ENCODE measurements at regions not wholly inside any gene's neighbourhood (a gene's known extent, or its start where the extent isn't known, plus 50 kb on each side); places are given as distances from the start of the nearest gene placed in this dataset.
"Not testable (repeated sequence)": the region's sequence is repeated elsewhere in the genome, so short reads cannot be mapped to it uniquely, and the experiment has no call there.

DNA sequence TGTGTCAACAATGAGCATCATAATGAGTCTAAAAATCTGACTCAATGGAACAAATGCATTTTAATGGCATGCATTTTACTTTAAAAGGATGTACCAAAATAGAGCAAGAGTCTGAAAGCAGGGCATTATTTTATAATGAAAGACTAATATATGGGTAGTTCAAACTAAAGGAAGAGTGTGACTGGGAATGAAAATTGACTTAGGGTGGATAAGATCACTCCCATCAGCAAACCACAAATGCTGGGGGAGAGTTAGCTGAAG is 114.7 kb downstream of the SOX4 start:
- no peak for DNase-seq (ENCODE audit: low read depth in 2 of 2, low spot score in 1 of 2)

GRCh38 chr6:21710216-21710615 is 116.7 kb downstream of the SOX4 start:
- no peak for DNase-seq (ENCODE audit: low read depth in 2 of 2, low spot score in 1 of 2)

GRCh38 chr6:21710908-21711627 is 117.5 kb downstream of the SOX4 start:
- no peak for DNase-seq (ENCODE audit: low read depth in 2 of 2, low spot score in 1 of 2)

DNA sequence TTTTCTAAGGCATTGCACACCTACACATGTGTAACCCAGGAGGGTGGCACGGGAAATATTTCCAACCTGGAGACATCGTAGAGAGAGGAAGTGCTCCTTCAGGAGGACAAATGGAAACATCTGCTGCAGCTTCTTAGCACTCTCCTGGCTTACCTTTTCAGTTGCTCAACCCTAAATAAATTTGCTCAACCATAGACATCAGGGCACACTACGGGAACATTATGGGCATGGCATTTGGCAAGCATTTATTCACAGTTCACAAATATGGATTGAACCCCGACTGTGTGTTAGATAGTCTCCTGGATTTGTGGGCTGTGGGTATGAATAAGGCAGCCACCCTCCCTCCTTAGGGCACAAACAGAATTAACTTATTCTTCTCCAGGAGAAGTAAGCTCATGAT is 118.7 kb downstream of the SOX4 start:
- DNase-seq (ENCODE audit: low read depth in 2 of 2, low spot score in 1 of 2): no peak

DNA sequence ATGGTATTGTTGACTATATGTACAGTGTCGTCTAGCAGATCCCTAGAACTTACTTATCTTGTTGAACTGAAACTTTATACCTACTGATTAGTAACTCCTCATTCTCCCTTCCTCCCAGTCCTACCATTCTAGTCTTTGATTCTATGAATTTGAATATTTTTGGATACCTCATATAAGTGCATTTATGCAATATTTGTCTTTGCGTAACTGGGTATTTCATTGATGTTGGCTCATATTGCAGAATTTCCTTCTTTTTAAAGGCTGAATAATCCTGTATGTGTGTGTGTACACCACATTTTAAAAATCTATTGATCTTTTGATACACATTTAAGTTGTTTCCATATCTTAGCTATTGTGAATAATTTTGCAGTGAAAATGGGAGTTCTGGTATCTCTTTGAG is 119.9 kb downstream of the SOX4 start:
- no peak for DNase-seq (ENCODE audit: low read depth in 2 of 2, low spot score in 1 of 2)

DNA sequence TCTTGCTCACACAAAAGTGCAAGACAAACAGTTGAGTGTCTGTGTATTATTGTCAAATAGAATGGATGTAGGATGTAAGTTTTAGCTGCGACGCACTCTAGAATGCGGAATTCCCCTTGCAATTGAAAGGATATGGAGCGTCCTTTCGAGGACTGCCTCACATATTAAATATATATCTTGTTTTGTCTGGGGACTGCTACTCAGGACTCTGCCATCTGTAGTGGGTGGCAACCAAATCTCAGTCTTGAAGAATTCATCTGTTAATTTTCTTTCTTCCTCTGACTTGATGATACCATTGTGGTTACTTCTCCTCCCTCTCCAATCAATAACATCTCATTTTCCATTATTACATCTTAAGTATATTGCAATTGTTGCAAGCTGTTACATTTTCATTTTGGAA is 121.6 kb downstream of the SOX4 start:
- DNase-seq (ENCODE audit: low read depth in 2 of 2, low spot score in 1 of 2): no peak

- DNase-seq (ENCODE audit: low read depth in 2 of 2, low spot score in 1 of 2): no peak
Observed at GRCh38 chr6:21722510-21722909, 129.0 kb downstream of the SOX4 start.

- DNase-seq (ENCODE audit: low read depth in 2 of 2, low spot score in 1 of 2): no peak
Observed at GRCh38 chr6:21726676-21727075, 133.1 kb downstream of the SOX4 start.

- no peak for DNase-seq (ENCODE audit: low read depth in 2 of 2, low spot score in 1 of 2)
Observed at GRCh38 chr6:21728141-21728540, 134.6 kb downstream of the SOX4 start.

- no peak for DNase-seq (ENCODE audit: low read depth in 2 of 2, low spot score in 1 of 2)
Observed at GRCh38 chr6:21729431-21729830, 135.9 kb downstream of the SOX4 start.

GRCh38 chr6:21730533-21730932 is 137.0 kb downstream of the SOX4 start:
- DNase-seq (ENCODE audit: low read depth in 2 of 2, low spot score in 1 of 2): no peak

DNA sequence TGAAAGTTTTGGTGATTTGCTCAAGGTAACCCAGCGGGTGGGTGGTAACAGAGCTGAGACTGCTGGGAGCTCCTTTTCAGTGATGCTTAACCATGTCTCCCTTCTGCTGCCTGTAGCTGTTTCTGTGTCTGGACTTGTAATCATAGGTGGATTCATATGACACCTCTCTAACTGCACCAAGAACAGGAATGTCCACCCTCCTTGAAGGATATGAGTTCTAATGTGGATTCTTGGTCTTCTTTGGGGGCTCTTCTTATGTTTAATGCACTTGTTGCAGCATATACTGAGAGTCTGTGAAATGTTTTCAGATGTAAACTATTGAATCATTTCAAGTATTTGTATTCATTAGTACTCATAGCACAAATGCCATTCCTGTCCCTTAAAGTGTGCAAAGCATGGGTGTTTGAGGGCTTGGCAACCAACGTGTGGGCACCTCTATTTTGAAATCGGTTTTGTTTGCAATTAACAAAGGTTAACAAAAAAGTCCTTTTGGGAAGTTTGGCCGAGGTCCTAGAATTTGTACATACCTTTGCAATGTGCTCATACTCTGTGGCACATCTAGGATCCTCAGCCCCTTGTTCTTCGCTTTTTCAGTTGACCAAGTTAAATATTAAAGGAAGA is 138.0 kb downstream of the SOX4 start:
- DNase-seq (ENCODE audit: low read depth in 2 of 2, low spot score in 1 of 2): no peak

GRCh38 chr6:21732032-21732730 is 138.6 kb downstream of the SOX4 start:
- not testable (repeated sequence) for DNase-seq (ENCODE audit: low read depth in 2 of 2, low spot score in 1 of 2)

DNA sequence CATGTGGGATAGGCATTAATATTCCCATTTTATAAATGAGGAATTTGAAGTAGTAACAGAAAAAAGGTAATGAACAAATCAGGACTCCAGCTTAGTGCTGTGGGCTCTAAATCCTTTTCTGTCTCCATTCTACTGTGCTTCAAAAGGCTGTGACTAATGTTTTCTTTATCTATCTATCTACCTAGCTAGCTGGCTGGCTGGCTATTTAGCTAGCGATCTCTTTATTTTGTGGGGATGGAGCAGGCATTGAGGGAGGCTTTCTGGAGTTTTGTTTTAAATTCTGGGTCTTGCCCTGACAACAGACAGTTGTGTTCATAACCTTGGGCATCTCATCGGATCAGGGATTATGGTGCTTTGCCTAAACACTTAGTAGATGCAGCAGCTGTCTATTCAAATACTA is 139.2 kb downstream of the SOX4 start:
- DNase-seq (ENCODE audit: low read depth in 2 of 2, low spot score in 1 of 2): no peak

DNA sequence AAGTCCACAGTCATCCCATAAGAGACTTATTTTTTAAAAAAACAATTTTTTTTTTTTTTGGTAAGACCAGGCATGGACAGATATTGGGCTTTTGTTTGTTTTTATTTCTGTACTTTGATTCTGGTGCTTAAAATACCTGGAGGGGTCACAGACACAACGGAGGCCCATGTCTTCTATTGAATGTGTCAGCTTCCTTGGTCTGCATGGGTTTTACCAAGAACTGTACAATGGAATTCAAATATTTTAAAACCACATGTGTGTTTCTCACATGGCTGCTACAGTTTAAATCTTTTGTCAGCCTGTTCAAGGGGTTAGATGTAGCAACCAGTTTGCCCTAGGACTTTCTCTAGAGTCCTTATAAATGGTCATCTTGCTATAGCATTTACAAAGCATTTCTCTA is 139.8 kb downstream of the SOX4 start:
- no peak for DNase-seq (ENCODE audit: low read depth in 2 of 2, low spot score in 1 of 2)

- DNase-seq (ENCODE audit: low read depth in 2 of 2, low spot score in 1 of 2): no peak
Observed at GRCh38 chr6:21734204-21734603, 140.7 kb downstream of the SOX4 start.

DNA sequence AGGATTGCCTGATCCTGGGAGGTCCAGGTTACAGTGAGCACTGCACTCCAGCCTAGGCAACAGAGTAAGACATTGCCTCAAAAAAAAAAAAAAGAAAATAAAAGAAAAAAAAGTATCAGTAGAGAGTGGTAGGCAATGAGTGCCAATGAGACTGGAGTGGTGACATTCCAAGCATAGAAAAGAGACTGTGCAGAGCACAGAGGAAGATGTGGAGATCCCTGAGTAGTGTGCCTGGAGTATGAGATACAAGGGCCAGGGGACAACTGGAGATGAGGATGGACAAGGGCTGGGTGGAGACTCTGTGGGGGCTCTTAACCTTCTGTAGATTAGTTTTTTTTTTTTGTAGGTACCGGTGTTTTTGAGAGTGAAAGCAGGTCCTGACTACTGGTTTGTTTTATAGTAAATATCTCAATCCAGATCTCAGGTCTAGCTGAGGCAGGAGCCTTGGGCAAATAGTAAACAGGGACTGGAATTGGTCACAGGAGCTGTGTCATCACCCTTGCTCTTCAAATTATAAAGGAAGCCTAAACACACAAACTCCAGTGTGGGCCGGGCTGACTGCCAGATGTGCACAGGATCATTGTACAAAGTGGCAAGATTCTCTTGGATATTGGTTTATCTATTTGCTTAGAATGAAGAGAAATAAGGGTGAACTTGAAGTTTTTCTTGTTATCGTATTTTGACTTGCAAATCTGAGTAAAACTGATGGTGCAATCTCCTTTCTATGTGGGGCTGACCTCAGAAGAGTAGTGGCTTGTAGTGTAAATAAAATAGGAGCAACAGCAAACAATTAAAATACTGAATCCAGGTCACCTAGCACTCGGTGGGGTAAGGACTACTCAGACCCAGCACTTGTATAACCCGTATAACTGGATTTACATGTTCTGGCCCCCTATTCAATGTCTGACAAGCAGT is 144.9 kb downstream of the SOX4 start:
- no peak for DNase-seq (ENCODE audit: low read depth in 2 of 2, low spot score in 1 of 2)

DNA sequence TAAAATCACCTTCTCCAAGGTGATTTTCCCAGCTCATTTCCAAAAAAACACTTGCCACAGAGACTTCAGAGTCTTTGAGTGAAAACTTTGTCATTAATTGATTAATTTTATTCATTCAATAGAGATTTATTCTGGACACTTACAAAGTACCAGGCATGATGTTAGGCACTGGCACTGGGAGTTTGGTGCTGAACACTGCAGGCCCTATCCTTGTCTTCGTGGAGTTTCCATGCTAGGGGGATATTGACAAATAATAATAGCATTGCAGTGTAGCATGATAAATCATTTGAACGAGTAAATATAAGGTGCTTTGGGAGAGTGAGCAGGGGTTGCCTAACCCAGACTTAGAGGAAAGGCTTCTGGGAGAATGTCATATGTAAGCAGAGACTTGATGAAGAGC is 145.7 kb downstream of the SOX4 start:
- no peak for DNase-seq (ENCODE audit: low read depth in 2 of 2, low spot score in 1 of 2)

- DNase-seq (ENCODE audit: low read depth in 2 of 2, low spot score in 1 of 2): no peak
Observed at GRCh38 chr6:21739838-21740237, 146.3 kb downstream of the SOX4 start.

GRCh38 chr6:21740376-21741124 is 147.0 kb downstream of the SOX4 start:
- no peak for DNase-seq (ENCODE audit: low read depth in 2 of 2, low spot score in 1 of 2)
